ENCODE measurements at regions not wholly inside any gene's neighbourhood (a gene's known extent, or its start where the extent isn't known, plus 50 kb on each side); places are given as distances from the start of the nearest gene placed in this dataset.

GRCh38 chr16:5354645-5355044 lies 257.1 kb upstream of the EEF2KMT start:
- FAIRE-seq, result no peak
- no peak for DNase-seq (ENCODE audit: low read depth, low spot score)
- Histone ChIP-seq H3K79me2 (ENCODE audit: control insufficient read depth, insufficient read depth, low read length) (no peaks in the 10 kb centered on the region), H3K4me3 (replicated peaks in 1 of 3; ENCODE audit: insufficient read depth in 1 of 3, low read depth in 1 of 3, low read length in 3 of 3) (no peak overlapping the region), H3K4me2 (ENCODE audit: insufficient read depth, low read length) (no peak overlapping the region), H3K27ac (ENCODE audit: insufficient read depth, low read depth, low read length) (no peak overlapping the region), H2AFZ (ENCODE audit: low read depth, low read length) (no peak overlapping the region), H3K27me3 (ENCODE audit: control insufficient read depth in 2 of 2, insufficient read depth in 2 of 2, low read length in 2 of 2) (no peaks in the 10 kb centered on the region), H4K20me1 (replicated peaks; ENCODE audit: control insufficient read depth, extremely low read depth, insufficient read depth, low read length) (no peaks in the 10 kb centered on the region), H3K9ac (replicated peaks; ENCODE audit: extremely low read depth, insufficient read depth, low read length) (no peak overlapping the region), H3K4me1 (ENCODE audit: control insufficient read depth, extremely low read depth, insufficient read depth, low read length) (no peaks in the 10 kb centered on the region), H3K9me1 (replicated peaks; ENCODE audit: control insufficient read depth, extremely low read depth, insufficient read depth, low read length) (no peaks in the 10 kb centered on the region), H3K9me3 (replicated peaks; ENCODE audit: control insufficient read depth, insufficient read depth, low read length) (peaks cover 4% of the 10 kb centered on the region), H3K36me3 (ENCODE audit: control insufficient read depth in 2 of 2, extremely low read depth in 1 of 2, insufficient read depth in 2 of 2, low read length in 2 of 2) (no peaks in the 10 kb centered on the region)
- BruUV-seq (replicated peaks), result no TSS peak
- intact Hi-C loops (cut with micrococcal nuclease), result no loop called here
- no peak for TF ChIP-seq POLR2A (IDR thresholded peaks at IDR 0.05; ENCODE audit: low read depth, low read length)
- TF ChIP-seq MYC (IDR thresholded peaks at IDR 0.05; ENCODE audit: low read depth, low read length), result no peak
- no peak for TF ChIP-seq JUN (IDR thresholded peaks at IDR 0.05; ENCODE audit: borderline replicate concordance, insufficient read depth, insufficient read length, low read depth)
- TF ChIP-seq CTCF (IDR thresholded peaks at IDR 0.05; ENCODE audit: extremely low read depth in 1 of 2, insufficient read depth in 1 of 2, low read depth in 1 of 2, low read length in 2 of 2), result no peak
- no peak for TF ChIP-seq EZH2 (IDR thresholded peaks at IDR 0.05; ENCODE audit: borderline replicate concordance, low read depth, low read length, severe bottlenecking)
- TF ChIP-seq GATA2 (IDR thresholded peaks at IDR 0.05; ENCODE audit: insufficient read depth, insufficient read length, low read depth, low read length), result no peak
- no peak for TF ChIP-seq MAX (IDR thresholded peaks at IDR 0.05; ENCODE audit: insufficient read depth, insufficient read length)
- TF ChIP-seq FOS (IDR thresholded peaks at IDR 0.05; ENCODE audit: borderline replicate concordance, insufficient read depth, low read length), result no peak
- no peak for TF ChIP-seq POLR2AphosphoS5 (IDR thresholded peaks at IDR 0.05; ENCODE audit: insufficient read depth, low read depth, low read length)
- CTCF ChIA-PET, result no interaction called here
- dilution Hi-C loops (cut with MboI; ENCODE audit: extremely low pct_ligation_motif_present, low sequenced_read_pairs), result no loop called here
- POLR2A ChIA-PET, result no interaction called here
